ENCODE measurements at regions not wholly inside any gene's neighbourhood (a gene's known extent, or its start where the extent isn't known, plus 50 kb on each side); places are given as distances from the start of the nearest gene placed in this dataset.

GRCh38 chr1:80657707-80658106 is 1143.0 kb upstream of the ADGRL2 start:
- no peak for DNase-seq

GRCh38 chr1:80657044-80657643 is 1143.6 kb upstream of the ADGRL2 start:
- DNase-seq: no peak

GRCh38 chr1:80656641-80657040 is 1144.1 kb upstream of the ADGRL2 start:
- DNase-seq: no peak

DNA sequence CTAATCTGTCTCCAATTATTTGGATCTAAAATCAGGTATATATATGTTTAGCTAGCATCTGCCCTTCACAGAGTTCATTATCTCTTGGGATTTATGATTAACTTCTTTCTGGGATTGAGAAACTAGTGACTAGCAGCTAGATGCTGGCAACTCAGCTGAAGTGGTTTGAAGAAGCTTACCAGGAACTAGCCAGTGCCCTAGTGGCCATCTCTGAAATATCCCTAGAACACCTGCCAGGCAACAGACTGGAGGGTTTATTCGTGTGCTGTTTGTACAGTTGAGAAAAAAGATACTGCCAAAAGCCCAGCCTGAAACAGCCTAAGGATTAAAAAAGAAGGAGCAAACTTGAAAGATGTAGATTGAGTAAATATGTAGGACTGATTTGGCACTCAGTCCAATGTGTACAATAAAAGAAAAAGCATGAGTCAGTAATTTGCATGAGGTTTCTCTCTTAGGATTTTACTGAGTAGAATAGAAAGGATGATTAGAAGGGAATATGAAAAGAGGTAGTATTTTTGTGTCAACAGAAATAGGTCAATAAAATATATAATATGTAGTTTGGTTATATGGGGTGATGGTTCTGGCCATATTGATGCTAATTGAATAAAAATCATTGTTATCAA is 1144.6 kb upstream of the ADGRL2 start:
- no peak for DNase-seq

GRCh38 chr1:80646053-80646452 is 1154.7 kb upstream of the ADGRL2 start:
- no peak for DNase-seq

- no peak for DNase-seq
Observed at GRCh38 chr1:80645621-80646020, 1155.1 kb upstream of the ADGRL2 start.

GRCh38 chr1:80640978-80641377 is 1159.8 kb upstream of the ADGRL2 start:
- DNase-seq: no peak

- no peak for DNase-seq
Observed at GRCh38 chr1:80639777-80640533, 1160.8 kb upstream of the ADGRL2 start.

- no peak for DNase-seq
Observed at GRCh38 chr1:80633947-80634706, 1166.6 kb upstream of the ADGRL2 start.

DNA sequence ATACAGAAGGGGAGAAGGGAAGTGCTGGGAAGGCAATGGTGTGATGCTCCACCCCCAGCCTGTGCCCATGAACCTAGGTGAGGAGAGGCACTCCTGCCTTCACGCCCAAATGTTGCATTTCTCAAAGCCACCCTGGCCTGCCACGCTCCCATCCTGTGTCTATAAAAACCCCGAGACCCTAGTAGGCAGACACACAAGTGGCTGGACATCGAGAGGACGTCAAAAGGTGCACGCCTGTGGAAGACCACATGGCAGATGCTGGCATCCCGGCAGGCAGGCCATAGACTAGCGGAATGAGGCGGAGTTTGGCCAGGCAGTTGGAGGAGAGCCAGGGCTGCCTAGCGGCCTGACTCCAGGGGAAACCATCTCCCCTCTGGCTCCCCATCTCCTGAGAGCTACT is 1168.5 kb upstream of the ADGRL2 start:
- no peak for DNase-seq

DNA sequence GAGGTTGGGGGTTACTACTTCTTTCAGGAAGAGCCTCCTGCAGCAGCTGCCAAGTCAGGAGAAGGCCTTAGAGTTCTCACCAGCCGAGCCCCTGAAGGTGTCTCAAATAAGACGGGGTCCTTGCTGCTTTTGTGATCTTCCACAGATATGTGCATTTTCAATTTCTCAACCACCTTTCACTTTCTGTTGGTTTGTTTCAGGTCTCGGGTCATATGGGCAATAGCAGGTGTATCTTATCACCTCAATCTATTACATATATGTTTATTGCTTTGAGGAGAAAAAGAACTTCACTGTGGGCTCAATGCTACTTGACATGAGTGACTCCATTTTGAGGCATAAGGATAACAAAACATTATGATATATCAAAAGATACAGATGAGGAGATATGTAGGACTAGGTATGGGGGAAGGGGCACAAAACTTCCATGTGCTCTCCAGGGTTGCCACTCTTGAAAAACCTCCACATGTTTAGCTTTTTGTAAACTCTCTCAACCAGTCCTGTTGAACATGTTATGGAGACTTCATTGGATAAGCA is 1171.4 kb upstream of the ADGRL2 start:
- DNase-seq: no peak

DNA sequence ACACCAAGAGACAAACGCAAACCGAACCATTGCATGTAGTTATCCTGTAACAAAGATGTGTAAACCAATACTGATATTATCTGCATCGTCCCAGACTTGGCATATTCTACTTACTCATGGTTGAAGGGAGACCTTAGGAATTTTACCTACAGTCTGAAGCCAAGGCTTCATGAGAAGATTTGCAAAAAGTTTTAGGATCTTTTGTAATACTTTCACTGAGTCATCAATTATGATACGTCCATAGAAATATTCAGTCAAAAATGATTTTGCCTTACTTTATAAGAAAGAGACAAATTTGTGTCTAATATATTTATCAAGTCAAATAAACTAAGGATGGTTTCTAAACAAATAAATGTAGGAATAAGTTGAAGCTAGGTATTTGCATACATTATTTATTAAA is 1176.1 kb upstream of the ADGRL2 start:
- DNase-seq: no peak

DNA sequence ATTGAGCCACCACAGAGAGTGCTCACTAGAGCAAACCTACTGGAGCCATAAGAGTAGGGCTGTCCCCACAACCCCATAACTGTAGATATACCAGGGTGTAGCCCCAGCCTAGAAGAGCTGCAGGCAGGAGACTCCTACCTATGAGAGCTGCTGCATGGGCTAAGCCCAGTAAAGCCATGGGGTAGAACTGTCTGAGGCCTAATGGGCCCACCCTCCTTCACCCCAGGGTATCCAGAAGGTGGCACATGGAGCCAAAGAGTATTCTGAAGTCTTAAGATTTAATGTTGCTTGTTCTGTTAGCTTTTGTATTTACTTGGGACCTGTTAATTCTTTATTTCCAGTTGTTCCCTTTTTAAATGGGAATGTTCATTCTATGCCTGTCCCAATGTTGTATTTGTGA is 1193.7 kb upstream of the ADGRL2 start:
- no peak for DNase-seq

- no peak for DNase-seq
Observed at GRCh38 chr1:80594013-80594412, 1206.7 kb upstream of the ADGRL2 start.

DNA sequence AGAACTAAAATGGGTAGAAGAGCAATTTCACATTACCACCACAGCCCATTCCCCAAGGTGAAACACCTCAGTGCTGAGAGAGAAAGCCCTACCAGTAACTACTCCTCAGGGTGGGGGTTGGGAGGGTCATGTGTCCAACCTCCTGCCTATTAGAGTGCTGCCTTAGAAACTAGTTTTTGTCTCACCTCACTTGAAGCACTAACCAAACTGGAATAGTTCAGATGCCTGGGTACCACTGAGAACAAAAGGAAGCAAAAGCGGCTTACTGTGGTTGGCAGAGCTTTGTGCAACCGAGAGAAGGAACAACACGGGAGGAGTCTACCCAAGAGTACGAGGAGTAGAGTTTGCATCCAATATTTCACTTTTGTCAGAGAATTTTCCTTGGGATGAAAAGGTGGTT is 1207.5 kb upstream of the ADGRL2 start:
- no peak for DNase-seq

DNA sequence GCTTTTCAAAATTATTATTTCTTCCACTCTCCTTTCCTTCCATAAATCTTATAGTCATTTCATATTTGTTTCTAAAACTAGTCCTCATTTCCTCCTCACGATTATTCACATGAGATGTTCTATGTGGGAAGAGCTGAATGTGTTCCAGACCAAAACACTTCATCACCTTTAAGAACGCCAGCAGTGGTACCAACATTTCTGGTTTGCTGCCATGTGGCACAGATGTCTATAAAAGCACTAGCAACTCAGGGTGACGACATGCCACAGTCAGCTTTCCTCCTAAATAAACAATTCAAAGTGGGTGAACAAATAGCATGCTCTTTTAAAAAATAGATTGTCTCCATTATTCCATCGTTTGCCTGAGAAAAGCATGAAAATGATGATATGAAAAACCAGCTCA is 1217.8 kb upstream of the ADGRL2 start:
- no peak for DNase-seq

GRCh38 chr1:80579055-80579454 is 1221.7 kb upstream of the ADGRL2 start:
- DNase-seq: no peak

- DNase-seq: no peak
Observed at GRCh38 chr1:80566867-80567266, 1233.9 kb upstream of the ADGRL2 start.

DNA sequence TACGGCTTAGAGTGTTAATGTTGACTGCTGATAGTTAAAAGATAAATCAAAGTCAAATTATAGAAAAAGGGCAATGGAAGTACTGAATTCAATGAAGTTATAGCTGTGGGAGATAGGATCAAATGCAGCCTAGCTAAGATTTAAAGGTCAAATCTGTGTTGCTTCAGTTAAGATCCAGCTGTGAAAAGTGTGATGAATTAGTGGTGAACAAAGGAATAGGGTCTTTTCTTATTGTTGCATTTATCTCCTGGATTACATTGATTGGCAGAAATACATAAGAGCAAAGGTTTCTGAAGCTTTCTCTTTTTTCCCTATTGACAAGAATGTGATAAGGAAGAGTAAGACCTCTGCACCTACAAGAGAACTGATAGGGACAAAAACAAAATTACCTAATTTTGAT is 1234.6 kb upstream of the ADGRL2 start:
- no peak for DNase-seq

GRCh38 chr1:80565406-80565805 is 1235.3 kb upstream of the ADGRL2 start:
- DNase-seq: no peak

GRCh38 chr1:80542231-80542630 is 1258.5 kb upstream of the ADGRL2 start:
- no peak for DNase-seq

- DNase-seq: no peak
Observed at GRCh38 chr1:80540596-80540995, 1260.1 kb upstream of the ADGRL2 start.

DNA sequence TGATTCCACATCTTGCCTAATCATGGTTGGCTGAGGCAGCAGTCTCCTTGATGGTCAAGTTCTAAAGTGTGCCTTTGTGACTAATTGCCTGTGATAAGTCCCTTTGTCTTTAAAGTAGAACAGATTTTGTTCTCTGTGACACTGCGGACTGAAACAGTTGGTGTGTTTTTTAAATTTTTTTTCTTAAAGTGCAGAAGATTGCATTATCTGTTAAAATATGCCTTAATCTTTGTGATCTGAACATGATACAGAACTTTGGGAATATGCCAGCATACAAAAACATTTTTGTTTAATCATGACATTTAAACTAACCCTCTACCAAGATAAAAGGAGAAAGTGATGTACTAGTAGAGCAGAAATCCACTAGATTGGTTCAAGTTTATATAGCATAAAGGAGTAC is 1260.6 kb upstream of the ADGRL2 start:
- no peak for DNase-seq

All from NK-92 treated with Interleukin-12 subunit alpha and Interleukin-12 subunit beta, amount 100 ng/mL, for 24 hours (cell line).